Erythroblast (primary cell): ENCODE measurements at regions not wholly inside any gene's neighbourhood (a gene's known extent, or its start where the extent isn't known, plus 50 kb on each side); places are given as distances from the start of the nearest gene placed in this dataset.

Experiments
- GATA1 ChIP-seq: IDR thresholded peaks from 2 replicates; pipeline ENCODE4 v1.6.1; 2011; ENCODE audit warnings: low read depth, mild to moderate bottlenecking, control low read depth, low read length, moderate library complexity
- POLR2A ChIP-seq: IDR thresholded peaks from 2 replicates; pipeline ENCODE4 v1.6.1; 2011; ENCODE audit warnings: mild to moderate bottlenecking, low read length

DNA sequence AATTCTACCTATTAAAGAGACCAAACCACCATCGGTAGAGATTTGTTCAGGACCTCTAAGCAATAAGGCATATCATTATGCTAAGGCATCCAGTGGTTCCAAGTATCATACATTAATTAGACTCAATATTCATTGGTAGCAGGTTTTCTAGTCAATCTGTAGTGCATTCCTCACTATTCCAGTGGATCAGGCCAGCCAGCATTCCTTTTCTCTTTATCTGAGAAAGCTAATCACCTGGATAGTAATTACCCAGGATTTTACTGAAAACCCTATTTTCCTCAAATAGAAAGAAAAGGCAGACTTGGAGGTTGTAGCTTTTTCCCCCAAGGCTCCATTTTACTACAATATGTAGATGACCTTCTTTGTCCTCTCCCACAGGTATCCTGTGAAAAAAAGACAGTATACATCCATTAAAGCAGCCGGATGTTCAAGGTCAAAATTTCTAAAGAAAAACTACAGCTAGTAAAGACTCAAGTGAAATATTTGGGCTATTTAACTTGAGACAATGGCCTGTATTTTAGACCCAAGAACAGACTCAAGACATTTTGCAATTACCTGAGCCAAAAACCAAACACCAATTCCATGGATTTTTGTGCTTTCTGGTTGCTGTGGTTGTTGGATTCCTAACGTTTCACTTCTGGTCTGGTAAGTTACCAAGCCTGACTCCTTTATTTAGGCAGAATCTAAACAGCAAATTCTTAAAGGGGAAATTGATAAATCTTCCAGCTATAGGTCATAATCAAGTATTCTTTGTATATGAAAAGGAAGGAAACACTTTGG lies 149.1 kb upstream of the MOCS1 start:
- no peak for TF ChIP-seq POLR2A
- TF ChIP-seq GATA1 = no peak
